ENCODE measurements at regions not wholly inside any gene's neighbourhood (a gene's known extent, or its start where the extent isn't known, plus 50 kb on each side); places are given as distances from the start of the nearest gene placed in this dataset.

DNA sequence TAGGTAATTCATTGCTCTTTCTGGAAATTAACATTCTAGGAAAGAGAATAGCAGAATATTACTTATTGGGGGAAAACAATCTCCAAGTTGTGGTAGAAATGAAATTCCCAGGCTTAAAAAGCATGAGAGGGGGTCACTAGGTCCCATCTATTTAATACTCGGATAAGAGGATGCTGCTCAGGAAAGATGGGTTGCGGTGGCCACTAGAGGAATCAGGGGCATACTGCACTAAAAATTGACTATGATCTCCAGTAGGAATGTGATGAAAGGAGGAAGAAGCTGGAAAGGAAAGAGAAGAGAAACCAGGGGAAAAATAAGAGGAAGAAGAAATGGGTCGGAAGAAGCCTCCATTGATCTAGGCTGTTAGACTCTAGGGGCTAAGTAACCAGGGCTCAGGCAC is 192.8 kb downstream of the GPAM start:
- TF ChIP-seq, protein P1, sequence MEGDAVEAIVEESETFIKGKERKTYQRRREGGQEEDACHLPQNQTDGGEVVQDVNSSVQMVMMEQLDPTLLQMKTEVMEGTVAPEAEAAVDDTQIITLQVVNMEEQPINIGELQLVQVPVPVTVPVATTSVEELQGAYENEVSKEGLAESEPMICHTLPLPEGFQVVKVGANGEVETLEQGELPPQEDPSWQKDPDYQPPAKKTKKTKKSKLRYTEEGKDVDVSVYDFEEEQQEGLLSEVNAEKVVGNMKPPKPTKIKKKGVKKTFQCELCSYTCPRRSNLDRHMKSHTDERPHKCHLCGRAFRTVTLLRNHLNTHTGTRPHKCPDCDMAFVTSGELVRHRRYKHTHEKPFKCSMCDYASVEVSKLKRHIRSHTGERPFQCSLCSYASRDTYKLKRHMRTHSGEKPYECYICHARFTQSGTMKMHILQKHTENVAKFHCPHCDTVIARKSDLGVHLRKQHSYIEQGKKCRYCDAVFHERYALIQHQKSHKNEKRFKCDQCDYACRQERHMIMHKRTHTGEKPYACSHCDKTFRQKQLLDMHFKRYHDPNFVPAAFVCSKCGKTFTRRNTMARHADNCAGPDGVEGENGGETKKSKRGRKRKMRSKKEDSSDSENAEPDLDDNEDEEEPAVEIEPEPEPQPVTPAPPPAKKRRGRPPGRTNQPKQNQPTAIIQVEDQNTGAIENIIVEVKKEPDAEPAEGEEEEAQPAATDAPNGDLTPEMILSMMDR (IDR thresholded peaks at IDR 0.05): peak in 1 of 5 experiments; percentile 19
- TF ChIP-seq POLR2A (IDR thresholded peaks at IDR 0.05): no peak
